ENCODE measurements at regions not wholly inside any gene's neighbourhood (a gene's known extent, or its start where the extent isn't known, plus 50 kb on each side); places are given as distances from the start of the nearest gene placed in this dataset.
"Not testable (repeated sequence)": the region's sequence is repeated elsewhere in the genome, so short reads cannot be mapped to it uniquely, and the experiment has no call there.

DNA sequence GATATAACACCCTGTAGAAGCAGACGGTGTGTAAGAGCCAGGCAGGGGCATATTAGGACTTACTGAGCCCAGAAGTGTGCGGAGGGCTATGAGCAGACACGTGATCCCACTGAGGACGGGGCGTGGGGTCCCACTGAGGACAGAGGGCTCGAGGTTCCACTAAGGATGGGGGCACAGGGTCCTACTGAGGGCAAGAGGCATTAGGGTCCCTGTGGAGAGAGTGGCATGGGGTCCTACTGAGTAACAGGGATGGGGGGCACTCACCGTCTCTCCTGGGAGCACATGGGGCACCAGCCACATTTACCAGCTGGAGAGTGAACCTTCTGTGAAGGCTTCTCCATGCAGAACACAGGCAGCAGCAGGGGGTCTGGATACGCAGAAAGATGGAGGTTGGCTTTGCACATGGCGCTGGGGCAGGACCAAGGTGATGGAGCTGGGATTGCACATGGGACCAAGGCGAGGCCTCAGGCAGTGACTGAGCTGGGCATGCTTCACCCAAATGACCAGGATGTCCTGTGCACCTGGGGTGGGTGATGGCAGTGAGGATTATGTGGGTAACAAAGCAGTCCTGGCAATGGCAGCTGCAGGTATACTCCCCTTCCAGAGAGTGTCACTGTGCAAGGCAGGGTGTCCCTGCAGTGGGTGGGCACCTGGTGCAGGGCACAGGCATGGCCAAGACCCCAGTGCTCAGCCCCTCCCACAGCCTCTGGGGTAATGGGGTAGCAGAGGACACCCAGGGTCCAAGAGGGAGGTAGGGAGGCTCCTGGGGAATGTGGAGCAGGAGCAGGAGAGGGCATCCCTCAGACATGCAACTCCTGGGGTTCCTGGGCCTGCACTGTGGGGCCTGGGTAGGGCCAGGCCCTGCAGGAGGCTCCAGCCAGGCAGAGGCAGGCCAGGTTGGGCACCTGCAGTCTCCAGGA, 278.1 kb downstream of the TCERG1L start:
- no peak for DNase-seq

DNA sequence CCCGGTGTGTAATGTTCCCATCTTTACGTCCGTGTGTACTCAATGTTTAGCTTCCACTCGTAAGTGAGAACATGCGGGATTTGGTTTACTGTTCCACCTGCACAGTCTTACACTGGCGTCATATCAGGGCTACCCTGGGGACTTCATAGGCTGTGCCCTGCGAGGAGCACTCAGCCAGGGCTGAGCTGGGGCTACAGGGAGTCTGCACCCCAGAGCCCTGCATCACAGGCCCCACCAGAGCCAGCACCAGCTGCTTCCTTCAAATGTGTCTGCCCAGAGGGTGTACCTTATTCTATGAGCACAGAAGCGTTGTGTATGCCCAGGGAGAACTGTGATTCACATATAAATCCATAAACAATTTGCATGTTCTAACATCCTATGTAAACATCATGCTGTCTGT, 277.1 kb downstream of the TCERG1L start:
- DNase-seq, result no peak

DNA sequence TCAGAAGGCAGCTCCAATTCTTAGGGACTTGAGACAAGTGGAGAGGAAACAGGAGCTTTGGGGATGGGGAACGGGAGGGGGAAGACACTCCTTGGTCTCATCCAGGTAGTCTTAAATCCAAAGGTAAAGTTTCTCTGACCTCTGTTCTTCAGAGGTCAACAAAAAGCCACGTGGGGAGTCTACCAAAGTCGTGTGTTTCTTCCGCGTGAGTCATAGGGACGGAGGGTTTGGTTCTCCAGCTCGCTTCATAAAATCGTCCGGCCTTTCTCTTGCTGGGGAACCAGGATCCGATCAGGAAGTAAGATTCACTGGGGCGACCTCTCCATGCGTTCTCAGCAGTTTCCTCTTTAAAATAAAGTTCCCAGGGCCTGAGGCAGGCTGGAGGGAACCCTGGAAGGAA, 275.7 kb downstream of the TCERG1L start:
- no peak for DNase-seq

DNA sequence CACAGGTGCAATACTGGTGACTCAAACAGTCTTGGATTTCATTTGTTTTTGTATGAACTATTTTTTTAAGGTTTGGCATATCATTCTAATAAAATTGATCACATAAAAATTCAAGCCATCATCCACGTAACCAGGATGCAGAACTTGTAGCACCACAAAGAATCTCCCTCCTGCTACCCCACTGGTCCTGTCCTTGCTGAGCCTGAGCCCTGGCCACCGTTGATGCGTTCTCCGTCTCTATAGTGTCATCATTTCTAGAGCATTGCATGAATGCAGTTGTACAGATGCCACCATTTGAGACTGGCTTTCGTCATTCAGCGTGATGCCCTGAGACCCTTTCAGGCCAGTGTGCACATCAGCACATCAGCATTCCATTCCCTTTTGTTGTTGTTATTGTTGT, 273.5 kb downstream of the TCERG1L start:
- no peak for DNase-seq

DNA sequence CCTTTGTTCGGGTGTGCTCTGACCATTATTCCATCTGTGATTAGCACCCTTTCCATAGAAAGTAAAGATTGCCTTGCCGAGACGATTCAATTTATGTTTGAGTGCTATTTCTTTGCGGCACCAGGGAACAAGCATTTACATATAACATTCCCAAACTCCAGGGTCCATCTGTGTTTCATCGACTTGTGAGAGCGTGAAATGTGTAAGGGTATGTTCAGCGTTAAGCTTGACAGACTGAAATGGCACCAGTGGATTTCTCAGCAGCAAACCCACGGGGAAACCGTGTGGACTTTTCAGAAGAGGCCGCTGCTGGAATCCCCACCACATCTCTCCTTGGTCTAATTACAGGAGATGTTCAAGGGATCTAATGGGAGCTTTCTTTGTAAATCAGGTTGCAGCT, 270.5 kb downstream of the TCERG1L start:
- DNase-seq, result no peak

DNA sequence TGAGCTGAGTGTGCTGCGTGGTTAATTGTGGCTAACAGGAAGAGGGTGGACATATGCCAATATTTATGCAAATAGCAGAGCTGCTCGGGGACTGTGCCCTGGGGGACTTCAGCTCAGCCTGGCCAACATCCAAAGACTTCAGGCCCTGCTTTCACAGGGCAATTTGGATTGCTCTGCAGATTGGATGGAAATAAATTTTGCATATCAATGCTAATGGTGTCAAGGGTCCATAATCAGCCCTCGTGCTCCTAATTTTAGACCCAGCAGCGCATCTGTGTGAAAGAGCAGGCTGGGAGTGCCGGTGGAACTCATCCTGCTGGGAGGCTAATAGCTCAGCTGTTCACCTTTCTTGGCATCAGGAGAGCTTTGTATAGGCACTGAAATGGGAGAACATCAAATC, 270.1 kb downstream of the TCERG1L start:
- no peak for DNase-seq

DNA sequence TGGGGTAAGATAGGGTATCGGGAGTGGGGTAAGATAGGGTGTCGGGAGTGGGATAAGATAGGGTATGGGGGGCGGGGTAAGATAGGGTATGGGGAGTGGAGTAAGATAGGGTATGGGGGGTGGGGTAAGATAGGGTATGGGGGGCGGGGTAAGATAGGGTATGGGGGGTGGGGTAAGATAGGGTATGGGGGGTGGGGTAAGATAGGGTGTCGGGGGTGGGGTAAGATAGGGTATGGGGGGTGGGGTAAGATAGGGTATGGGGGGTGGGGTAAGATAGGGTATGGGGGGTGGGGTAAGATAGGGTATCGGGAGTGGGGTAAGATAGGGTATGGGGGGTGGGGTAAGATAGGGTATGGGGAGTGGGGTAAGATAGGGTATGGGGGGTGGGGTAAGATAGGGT, 269.5 kb downstream of the TCERG1L start:
- DNase-seq, result not testable (repeated sequence)

All from effector CD8-positive, alpha-beta T cell (primary cell).